K562 (cell line): ENCODE measurements at regions not wholly inside any gene's neighbourhood (a gene's known extent, or its start where the extent isn't known, plus 50 kb on each side); places are given as distances from the start of the nearest gene placed in this dataset.
A peak's percentile ranks its signal among the peaks of the same experiment; 100 is the strongest.

ENCODE experiments used
- ATAC-seq: fragments of 200-7000 bp; cut with Tn5 transposase; 3 replicates; pipeline ENCODE4 v1.9.1; 2020; ENCODE audit warnings: moderate library complexity
- BruUV-seq: library from RNA; stranded (reverse); fragments of 400-500 nt; replicated peaks from 2 replicates; lab custom pipeline; 2021; lab: Mats Ljungman, UMichigan
- CTCF ChIA-PET: fragments of 300-600 bp; formaldehyde crosslinking; extraction: SDS; loops from one replicate; lab custom pipeline; 2021; ENCODE audit warnings: low intra/inter-chr PET ratio; lab: Yijun Ruan, JAX
- POLR2A ChIA-PET: fragments of 300-600, 350-650 bp; sonication (Branson Sonifier 250); formaldehyde crosslinking; extraction: SDS; loops from one replicate; lab custom pipeline; 2021; ENCODE audit warnings: antibody characterized with exemption, inconsistent platforms; lab: Yijun Ruan, JAX
- DNase-seq, 4 experiments: peaks; one replicate each; pipeline versions ENCODE4 v3.0.0 to v3.0.0-alpha.2; 2011 to 2018; ENCODE audit warnings: low spot score in 3 of 4, mixed read lengths in 3 of 4; ENCODE audit errors: extremely low read depth in 1 of 4
- FAIRE-seq: peaks from 2 replicates; lab custom pipeline; 2011; peaks lifted over from hg19 to GRCh38; lab: Jason Lieb, UNC
- H2AFZ ChIP-seq: 2 replicates; pipeline ENCODE4 v1.6.0; 2011; ENCODE audit warnings: low read depth, low read length, control low read depth, inconsistent platforms
- H3K27ac ChIP-seq: fragments of 200-600 bp; 3 replicates; pipeline ENCODE4 v1.8.0; 2011; ENCODE audit warnings: low read depth, mild to moderate bottlenecking, control low read depth, inconsistent platforms, low read length, moderate library complexity, mixed read lengths; ENCODE audit errors: extremely low read depth
- H3K27me3 ChIP-seq, 2 experiments: fragments of 300-600 bp in 1 of 2; 2 replicates in 1 of 2; 3 replicates in 1 of 2; pipeline versions ENCODE4 v1.6.0 to v1.8.0; 2011; ENCODE audit warnings: inconsistent platforms in 2 of 2, low read length in 2 of 2, mild to moderate bottlenecking in 1 of 2, mixed read lengths in 1 of 2, moderate library complexity in 1 of 2; ENCODE audit not compliant: control insufficient read depth in 2 of 2, insufficient read depth in 2 of 2
- H3K36me3 ChIP-seq: fragments of 300-600 bp; 3 replicates; pipeline ENCODE4 v1.8.0; 2011; ENCODE audit warnings: mild to moderate bottlenecking, low read length, inconsistent platforms; ENCODE audit not compliant: control insufficient read depth, insufficient read depth
- H3K4me1 ChIP-seq, 2 experiments: fragments of 200-600 bp in 1 of 2; replicated peaks in 1 of 2; 2 replicates in 1 of 2; 3 replicates in 1 of 2; pipeline versions ENCODE4 v1.5.1 to v1.8.0; 2011; ENCODE audit warnings: inconsistent platforms in 2 of 2, low read length in 2 of 2, mild to moderate bottlenecking in 1 of 2, mixed read lengths in 1 of 2, moderate library complexity in 1 of 2; ENCODE audit not compliant: control insufficient read depth in 2 of 2, insufficient read depth in 2 of 2
- H3K4me2 ChIP-seq: 2 replicates; pipeline ENCODE4 v1.6.1; 2011; ENCODE audit warnings: low read length, control low read depth, inconsistent platforms, mixed read lengths; ENCODE audit not compliant: insufficient read depth
- H3K4me3 ChIP-seq: fragments of 200-600 bp; sonication (generic), shearing (Covaris generic); 2 replicates; pipeline ENCODE4 v1.5.1; 2016; ENCODE audit warnings: control low read depth, inconsistent platforms
- H3K79me2 ChIP-seq: fragments of 200-600 bp; 3 replicates; pipeline ENCODE4 v1.8.0; 2011; ENCODE audit warnings: low read length, inconsistent platforms; ENCODE audit not compliant: control insufficient read depth, insufficient read depth
- H3K9ac ChIP-seq, 2 experiments: 2 replicates each; pipeline versions ENCODE4 v1.6.0 to v1.6.1; 2011; ENCODE audit warnings: low read depth in 2 of 2, low read length in 2 of 2, control low read depth in 1 of 2, inconsistent platforms in 1 of 2, mild to moderate bottlenecking in 1 of 2, mixed read lengths in 1 of 2; ENCODE audit not compliant: insufficient read depth in 1 of 2
- H3K9me1 ChIP-seq: one replicate; pipeline ENCODE4 v1.6.0; 2011; ENCODE audit warnings: inconsistent platforms, mild to moderate bottlenecking, low read length, moderate library complexity; ENCODE audit not compliant: control insufficient read depth, insufficient read depth
- H3K9me3 ChIP-seq: replicated peaks from 2 replicates; pipeline ENCODE4 v1.5.1; 2011; ENCODE audit warnings: low read depth, low read length, inconsistent platforms; ENCODE audit not compliant: control insufficient read depth, insufficient read depth
- H4K20me1 ChIP-seq: replicated peaks from 2 replicates; pipeline ENCODE4 v1.6.1; 2011; ENCODE audit warnings: low read length, inconsistent platforms, mixed read lengths; ENCODE audit not compliant: control insufficient read depth, insufficient read depth
- HNRNPUL1 ChIP-seq: fragments of 200-400 bp; formaldehyde crosslinking; IDR thresholded peaks from 2 replicates; pipeline ENCODE4 v1.6.1; 2017; ENCODE audit warnings: low read length
- KDM4B ChIP-seq, 2 experiments: fragments of 450-650 bp in 1 of 2; sonication (generic) in 1 of 2; IDR thresholded peaks; 2 replicates each; pipeline ENCODE4 v1.6.1; 2016 to 2017; ENCODE audit warnings: borderline replicate concordance in 2 of 2, antibody characterized with exemption in 1 of 2, low read depth in 1 of 2, mild to moderate bottlenecking in 1 of 2
- MCM7 ChIP-seq, 2 experiments: fragments of 450-650 bp; IDR thresholded peaks; 2 replicates each; pipeline ENCODE4 v1.6.1; 2016 to 2018
- SNRNP70 ChIP-seq: fragments of 200-400 bp; formaldehyde crosslinking; optimal IDR thresholded peaks from 2 replicates; pipeline ENCODE3; 2017; ENCODE audit warnings: low read depth, low read length
- ZNF121 ChIP-seq: sonication (generic); formaldehyde crosslinking; conservative IDR thresholded peaks from 2 replicates; pipeline ENCODE4 v1.8.0; 2022; ENCODE audit warnings: missing genetic modification reagents
- ZNF512 ChIP-seq: IDR thresholded peaks from 2 replicates; pipeline ENCODE4 v1.6.1; 2016; ENCODE audit warnings: missing genetic modification characterization, missing compliant biosample characterization
- WGBS: fragments of 100-300 bp; shearing (Covaris generic); methylation state at CpG from one replicate; pipeline ENCODE4 v1.1.6; 2016; ENCODE audit warnings: low coverage, mixed read lengths; ENCODE audit not compliant: insufficient coverage; ENCODE audit errors: missing lambda C conversion rate; 5-methylcytosine and 5-hydroxymethylcytosine counted together
- in situ Hi-C: fragments of 300-500 bp; cut with MboI; formaldehyde crosslinking; loops from 4 replicates; pipeline ENCODE4 v1.15.0; 2018; ENCODE audit warnings: inconsistent platforms, mixed read lengths
- intact Hi-C: fragments of 100-400 bp; cut with micrococcal nuclease; formaldehyde crosslinking; loops from 2 replicates; pipeline ENCODE4 v1.14.2; 2022

- intact Hi-C loops: no loop called here
- POLR2A ChIA-PET: no interaction called here
- FAIRE-seq: no peak
Observed at GRCh38 chr14:35235840-35236239, 56.3 kb upstream of the PSMA6 start.

GRCh38 chr14:35236806-35237205, 55.4 kb upstream of the PSMA6 start:
- no peak overlapping the region for H2AFZ ChIP-seq
- no peaks in the 10 kb centered on the region for H3K4me1 ChIP-seq
- no peaks in the 10 kb centered on the region for H3K9me1 ChIP-seq
- 54% methylated on average over 2 of the region's 2 CpGs for WGBS
- no peak overlapping the region for H3K27ac ChIP-seq
- BruUV-seq: no TSS peak
- CTCF ChIA-PET: no interaction called here
- intact Hi-C loops: no loop called here
- TF ChIP-seq SNRNP70: no peak
- TF ChIP-seq ZNF512: peak; percentile 52; the same call in 1 of the 2 replicates
- H3K79me2 ChIP-seq: no peaks in the 10 kb centered on the region
- no peaks in the 10 kb centered on the region for H3K27me3 ChIP-seq
- no peak overlapping the region for H3K4me2 ChIP-seq
- DNase-seq: no peak
- ATAC-seq: no peak
- no peak overlapping the region for H3K9ac ChIP-seq
- no peaks in the 10 kb centered on the region for H3K9me3 ChIP-seq
- POLR2A ChIA-PET: no interaction called here
- FAIRE-seq: no peak
- no peak overlapping the region for H3K4me3 ChIP-seq
- no peaks in the 10 kb centered on the region for H3K36me3 ChIP-seq
- H4K20me1 ChIP-seq: no peaks in the 10 kb centered on the region
- in situ Hi-C loops: loop anchor here (10.0 kb wide), 1 partner anchor 458 kb away; no protein-coding TSS in a partner anchor

More at GRCh38 chr14:35235840-35236239, 56.3 kb upstream of the PSMA6 start:
- TF ChIP-seq KDM4B (IDR thresholded peaks at IDR 0.05; ENCODE audit: borderline replicate concordance in 2 of 2, low read depth in 1 of 2) (no peak), ZNF121 (peak; percentile 72), HNRNPUL1 (no peak), MCM7 (IDR thresholded peaks at IDR 0.05) (no peak)
- Histone ChIP-seq H3K4me3 (no peak overlapping the region), H3K9me1 (no peaks in the 10 kb centered on the region), H3K79me2 (no peaks in the 10 kb centered on the region), H3K4me1 (no peaks in the 10 kb centered on the region), H3K27me3 (no peaks in the 10 kb centered on the region), H2AFZ (no peak overlapping the region), H3K4me2 (no peak overlapping the region), H3K9me3 (no peaks in the 10 kb centered on the region), H4K20me1 (no peaks in the 10 kb centered on the region), H3K36me3 (no peaks in the 10 kb centered on the region), H3K27ac (no peak overlapping the region), H3K9ac (no peak overlapping the region)
- ATAC-seq (no peak), DNase-seq (no peak)
- CTCF ChIA-PET: no interaction called here
- in situ Hi-C loops: loop anchor here (10.0 kb wide), 1 partner anchor 459 kb away; no protein-coding TSS in a partner anchor
- BruUV-seq: no TSS peak
- WGBS: 74% methylated on average over 3 of the region's 3 CpGs
